HFFc6 (cell line): ENCODE measurements at regions not wholly inside any gene's neighbourhood (a gene's known extent, or its start where the extent isn't known, plus 50 kb on each side); places are given as distances from the start of the nearest gene placed in this dataset.

ENCODE experiments used
- DNase-seq: peaks from one replicate; pipeline ENCODE4 v3.0.0-alpha.2; 2018
- H3K27ac Mint-ChIP-seq: 2 replicates; pipeline ENCODE4 v1.8.0; 2020; ENCODE audit warnings: mild to moderate bottlenecking, mixed read lengths
- H3K27me3 Mint-ChIP-seq: 2 replicates; pipeline ENCODE4 v1.8.0; 2021; ENCODE audit warnings: mild to moderate bottlenecking, moderate library complexity, mixed read lengths; ENCODE audit not compliant: insufficient read depth
- H3K36me3 Mint-ChIP-seq: 2 replicates; pipeline ENCODE4 v1.8.0; 2021; ENCODE audit warnings: low read depth, mixed read lengths
- H3K4me1 Mint-ChIP-seq: 2 replicates; pipeline ENCODE4 v1.8.0; 2020; ENCODE audit warnings: low read depth, mixed read lengths
- H3K4me3 Mint-ChIP-seq: 2 replicates; pipeline ENCODE4 v1.8.0; 2020; ENCODE audit warnings: mild to moderate bottlenecking, moderate library complexity, mixed read lengths
- H3K9me3 Mint-ChIP-seq: 2 replicates; pipeline ENCODE4 v1.8.0; 2020; ENCODE audit warnings: mild to moderate bottlenecking, mixed read lengths
- CTCF ChIP-seq: fragments of 200-600 bp; sonication (generic); IDR thresholded peaks from 2 replicates; pipeline ENCODE4 v1.5.0; 2021; ENCODE audit warnings: antibody characterized with exemption, mild to moderate bottlenecking

GRCh38 chr12:59268295-59268809 lies 327.5 kb upstream of the SLC16A7 start:
- TF ChIP-seq CTCF = no peak
- Mint-ChIP-seq H3K36me3 (no peaks in the 10 kb centered on the region), H3K27me3 (no peaks in the 10 kb centered on the region; the same call in 1 of the 2 replicates), H3K4me1 (no peaks in the 10 kb centered on the region), H3K9me3 (peaks cover 5% of the 10 kb centered on the region; the same call in 1 of the 2 replicates), H3K4me3 (no peak overlapping the region), H3K27ac (no peak overlapping the region)
- DNase-seq = no peak

GRCh38 chr12:59260202-59260601 lies 335.6 kb upstream of the SLC16A7 start:
- no peak for DNase-seq
- H3K27me3 Mint-ChIP-seq = no peaks in the 10 kb centered on the region
- H3K27ac Mint-ChIP-seq = no peak overlapping the region
- H3K9me3 Mint-ChIP-seq = peaks cover 13% of the 10 kb centered on the region; the same call in 1 of the 2 replicates
- H3K4me3 Mint-ChIP-seq = no peak overlapping the region
- no peaks in the 10 kb centered on the region for H3K4me1 Mint-ChIP-seq
- no peaks in the 10 kb centered on the region for H3K36me3 Mint-ChIP-seq
- no peak for TF ChIP-seq CTCF

DNA sequence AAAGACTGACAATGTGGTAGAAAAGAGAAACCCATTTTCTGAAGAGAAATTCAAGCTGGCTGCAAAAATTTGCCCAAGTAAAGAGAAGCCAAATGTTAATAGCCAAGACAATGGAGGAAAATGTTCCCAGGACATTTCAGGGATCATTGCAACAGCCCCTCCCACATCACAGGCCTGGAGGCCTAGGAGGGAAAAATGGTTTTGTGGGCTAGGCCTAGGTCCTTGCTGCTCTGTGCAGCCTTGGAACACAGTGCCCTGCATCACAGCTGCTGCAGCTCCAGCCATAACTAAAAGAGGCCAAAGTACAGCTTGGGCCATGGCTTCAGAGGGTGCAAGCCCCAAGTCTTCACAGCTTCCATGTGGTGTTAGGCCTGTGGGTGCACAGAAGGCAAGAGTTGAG lies 332.4 kb upstream of the LRIG3 start:
- peaks cover 25% of the 10 kb centered on the region for H3K9me3 Mint-ChIP-seq
- H3K27ac Mint-ChIP-seq = no peak overlapping the region
- H3K36me3 Mint-ChIP-seq = peaks cover 7% of the 10 kb centered on the region; the same call in 1 of the 2 replicates
- peaks cover under 1% of the 10 kb centered on the region; the same call in 1 of the 2 replicates for H3K27me3 Mint-ChIP-seq
- H3K4me1 Mint-ChIP-seq = no peaks in the 10 kb centered on the region
- DNase-seq = no peak
- H3K4me3 Mint-ChIP-seq = no peak overlapping the region
- no peak for TF ChIP-seq CTCF

- H3K9me3 Mint-ChIP-seq = peaks cover 23% of the 10 kb centered on the region
- H3K4me3 Mint-ChIP-seq = no peak overlapping the region
- H3K27ac Mint-ChIP-seq = no peak overlapping the region
- no peaks in the 10 kb centered on the region for H3K4me1 Mint-ChIP-seq
- TF ChIP-seq CTCF = no peak
- no peak for DNase-seq
- peaks cover 7% of the 10 kb centered on the region; the same call in 1 of the 2 replicates for H3K36me3 Mint-ChIP-seq
- peaks cover 2% of the 10 kb centered on the region; the same call in 1 of the 2 replicates for H3K27me3 Mint-ChIP-seq
Measured at GRCh38 chr12:59250766-59251165, 330.5 kb upstream of the LRIG3 start.

DNA sequence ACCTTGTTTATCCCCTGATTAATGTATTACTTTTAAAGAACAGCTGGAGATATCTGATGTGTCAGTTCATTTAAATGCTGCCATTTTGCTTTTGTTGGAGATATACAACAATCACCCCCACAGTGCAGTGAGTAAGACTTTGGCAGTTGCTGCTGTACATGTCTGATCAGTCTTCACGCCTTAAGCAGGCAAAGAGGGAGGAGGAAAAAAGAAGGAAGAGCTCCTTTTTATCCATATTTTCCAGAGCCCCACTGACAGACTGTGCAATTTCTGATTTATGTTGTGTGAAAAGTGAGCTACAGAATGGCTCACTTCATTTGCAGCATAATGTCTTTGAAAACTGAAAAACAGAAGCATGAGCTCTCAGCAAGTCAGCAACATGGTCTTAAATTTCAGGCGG lies 319.7 kb upstream of the LRIG3 start:
- Mint-ChIP-seq H3K4me1 (no peaks in the 10 kb centered on the region), H3K27me3 (no peaks in the 10 kb centered on the region; the same call in 1 of the 2 replicates), H3K27ac (no peak overlapping the region), H3K4me3 (no peak overlapping the region), H3K9me3 (peaks cover 5% of the 10 kb centered on the region), H3K36me3 (no peaks in the 10 kb centered on the region)
- TF ChIP-seq CTCF = no peak
- DNase-seq = no peak
